Fibroblast of villous mesenchyme (primary cell): ENCODE measurements at regions not wholly inside any gene's neighbourhood (a gene's known extent, or its start where the extent isn't known, plus 50 kb on each side); places are given as distances from the start of the nearest gene placed in this dataset.

Source experiments
- DNase-seq: peaks from one replicate; pipeline ENCODE4 v3.0.0-alpha.2; 2010; ENCODE audit warnings: low read depth
- H3K4me3 ChIP-seq: 2 replicates; pipeline ENCODE4 v1.5.1; 2011; ENCODE audit warnings: low read depth, mild to moderate bottlenecking, low read length
- CTCF ChIP-seq: IDR thresholded peaks from 2 replicates; pipeline ENCODE4 v1.5.1; 2012; ENCODE audit warnings: low read depth, mild to moderate bottlenecking, low read length; ENCODE audit not compliant: insufficient read depth

- TF ChIP-seq CTCF, result no peak
- no peak overlapping the region for H3K4me3 ChIP-seq
- peak; percentile 38 for DNase-seq
These were observed 305.5 kb downstream of the QKI start for GRCh38 chr6:163720005-163720404.

GRCh38 chr6:163719028-163719742 is 304.7 kb downstream of the QKI start:
- TF ChIP-seq CTCF, result no peak
- H3K4me3 ChIP-seq, result no peak overlapping the region
- no peak for DNase-seq

GRCh38 chr6:163718537-163718936 is 304.0 kb downstream of the QKI start:
- no peak for TF ChIP-seq CTCF
- no peak overlapping the region for H3K4me3 ChIP-seq
- DNase-seq, result no peak

GRCh38 chr6:163717106-163717764 is 302.7 kb downstream of the QKI start:
- H3K4me3 ChIP-seq, result no peak overlapping the region
- no peak for DNase-seq
- no peak for TF ChIP-seq CTCF

- no peak overlapping the region for H3K4me3 ChIP-seq
- DNase-seq, result no peak
- no peak for TF ChIP-seq CTCF
These were observed 302.2 kb downstream of the QKI start for GRCh38 chr6:163716690-163717089.

GRCh38 chr6:163715846-163716245 is 301.3 kb downstream of the QKI start:
- no peak for TF ChIP-seq CTCF
- DNase-seq, result no peak
- H3K4me3 ChIP-seq, result no peak overlapping the region
